ENCODE measurements at regions not wholly inside any gene's neighbourhood (a gene's known extent, or its start where the extent isn't known, plus 50 kb on each side); places are given as distances from the start of the nearest gene placed in this dataset.

GRCh38 chr2:172169611-172170010 lies 66.9 kb upstream of the DLX2 start:
- Histone ChIP-seq H3K27ac (ENCODE audit: low read depth in 2 of 2, low read length in 2 of 2) (no peak overlapping the region), H3K4me3 (ENCODE audit: low read length in 3 of 3) (no peak overlapping the region), H3K9ac (ENCODE audit: low read length in 3 of 3) (peak overlapping the region in 1 of 3 donors; percentile 12), H3K4me1 (ENCODE audit: control insufficient read depth in 2 of 3, insufficient read depth in 2 of 3, low read depth in 1 of 3, low read length in 3 of 3) (peaks cover 0 to 11% (median 7%) of the 10 kb centered on the region in 3 donors), H3K9me3 (ENCODE audit: control insufficient read depth in 2 of 3, insufficient read depth in 1 of 3, low read length in 3 of 3) (no peaks in the 10 kb centered on the region), H3K36me3 (ENCODE audit: control insufficient read depth in 2 of 3, insufficient read depth in 3 of 3, low read length in 3 of 3) (no peaks in the 10 kb centered on the region), H3K27me3 (ENCODE audit: control insufficient read depth, insufficient read depth, low read length) (no peaks in the 10 kb centered on the region)
- intact Hi-C loops (cut with DNase I) = loop anchor here (5.0 kb wide), 1 partner anchor 293 kb away; no protein-coding TSS in a partner anchor
- DNase-seq (no peak), FAIRE-seq (no peak)
- no peak for TF ChIP-seq CTCF (IDR thresholded peaks at IDR 0.05; ENCODE audit: borderline replicate concordance, extremely low read depth, insufficient read depth)

DNA sequence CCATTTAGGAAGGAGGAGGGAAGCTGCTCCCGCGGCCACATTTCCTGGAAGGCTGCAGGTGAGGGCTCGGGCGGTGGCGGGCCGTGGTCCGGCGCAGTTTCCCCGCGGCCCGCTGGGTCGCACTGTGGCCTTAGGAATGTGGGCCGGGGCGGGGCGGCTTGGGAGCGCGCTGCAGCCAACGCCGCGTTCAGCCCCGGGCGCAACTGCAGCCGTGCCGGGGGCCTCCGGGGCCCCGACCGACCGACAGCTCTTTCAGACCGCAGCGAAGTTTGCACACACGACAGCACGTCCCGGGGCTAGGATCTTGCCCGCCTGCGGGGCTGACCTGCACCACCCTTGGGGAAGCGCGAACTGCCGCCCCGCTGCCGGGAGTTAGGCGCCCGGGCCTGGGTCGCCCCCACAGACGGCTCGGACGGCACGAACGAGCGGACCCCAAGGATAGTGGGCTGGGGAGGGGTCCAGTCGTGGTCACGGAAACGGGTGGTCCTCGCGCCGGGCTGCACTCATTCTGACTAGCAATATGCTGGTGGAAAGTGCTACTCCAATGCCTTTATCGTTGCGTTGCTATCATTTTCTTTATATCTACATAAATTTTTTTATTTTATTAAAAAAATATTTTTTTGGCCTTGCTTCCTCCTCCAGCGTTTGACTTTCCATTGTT lies 69.9 kb upstream of the DLX2 start:
- H3K27ac ChIP-seq (ENCODE audit: low read depth in 2 of 2, low read length in 2 of 2) = no peak overlapping the region
- no peaks in the 10 kb centered on the region for H3K27me3 ChIP-seq (ENCODE audit: control insufficient read depth, insufficient read depth, low read length)
- peak overlapping the region in 2 of 3 donors; percentile 9 to 27 for H3K9ac ChIP-seq (ENCODE audit: low read length in 3 of 3)
- no peaks in the 10 kb centered on the region for H3K36me3 ChIP-seq (ENCODE audit: control insufficient read depth in 2 of 3, insufficient read depth in 3 of 3, low read length in 3 of 3)
- H3K4me3 ChIP-seq (ENCODE audit: low read length in 3 of 3) = peak overlapping the region; percentile 50 to 63 (median 58)
- no peaks in the 10 kb centered on the region for H3K9me3 ChIP-seq (ENCODE audit: control insufficient read depth in 2 of 3, insufficient read depth in 1 of 3, low read length in 3 of 3)
- intact Hi-C loops (cut with DNase I) = loop anchor here (5.0 kb wide), 1 partner anchor 290 kb away; no protein-coding TSS in a partner anchor
- DNase-seq (peak; percentile 80 to 90 (median 83)), FAIRE-seq (no peak)
- TF ChIP-seq CTCF (IDR thresholded peaks at IDR 0.05; ENCODE audit: borderline replicate concordance, extremely low read depth, insufficient read depth) = peak; percentile 87
- peaks cover 0 to 11% (median 7%) of the 10 kb centered on the region in 3 donors for H3K4me1 ChIP-seq (ENCODE audit: control insufficient read depth in 2 of 3, insufficient read depth in 2 of 3, low read depth in 1 of 3, low read length in 3 of 3)

DNA sequence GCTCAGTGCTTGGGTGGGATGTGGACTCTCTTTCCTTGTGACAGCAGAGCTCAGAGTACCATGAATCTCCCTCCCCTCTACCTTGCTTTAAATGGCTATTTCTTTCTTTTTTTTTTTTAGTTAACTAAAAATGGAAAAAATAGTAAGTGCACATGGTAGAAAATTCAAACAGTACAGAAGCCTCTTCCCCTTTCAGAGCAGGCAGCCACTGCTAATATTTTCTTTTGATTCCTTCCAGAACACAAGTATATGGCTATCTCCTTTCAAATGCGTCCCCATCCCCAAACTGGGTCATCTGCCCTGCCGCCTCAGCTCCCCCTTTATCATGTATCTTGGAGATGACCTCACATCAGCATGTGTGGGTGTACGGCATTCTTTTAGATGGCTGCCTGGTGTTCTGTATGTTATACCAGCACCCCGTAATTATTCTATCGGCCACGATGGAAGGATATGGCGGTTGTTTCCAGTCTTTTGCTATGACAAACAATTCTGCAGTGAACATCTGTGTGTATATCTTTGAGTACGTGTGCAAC lies 70.5 kb upstream of the DLX2 start:
- intact Hi-C loops (cut with DNase I) = loop anchor here (5.0 kb wide), 1 partner anchor 289 kb away; no protein-coding TSS in a partner anchor
- Histone ChIP-seq H3K9me3 (ENCODE audit: control insufficient read depth in 2 of 3, insufficient read depth in 1 of 3, low read length in 3 of 3) (no peaks in the 10 kb centered on the region), H3K27me3 (ENCODE audit: control insufficient read depth, insufficient read depth, low read length) (no peaks in the 10 kb centered on the region), H3K4me1 (ENCODE audit: control insufficient read depth in 2 of 3, insufficient read depth in 2 of 3, low read depth in 1 of 3, low read length in 3 of 3) (peaks cover 0 to 13% (median 9%) of the 10 kb centered on the region in 3 donors), H3K36me3 (ENCODE audit: control insufficient read depth in 2 of 3, insufficient read depth in 3 of 3, low read length in 3 of 3) (no peaks in the 10 kb centered on the region), H3K9ac (ENCODE audit: low read length in 3 of 3) (no peak overlapping the region), H3K27ac (ENCODE audit: low read depth in 2 of 2, low read length in 2 of 2) (no peak overlapping the region), H3K4me3 (ENCODE audit: low read length in 3 of 3) (no peak overlapping the region)
- peak in 1 of 5 donors; percentile 8 for DNase-seq
- no peak for TF ChIP-seq CTCF (IDR thresholded peaks at IDR 0.05; ENCODE audit: borderline replicate concordance, extremely low read depth, insufficient read depth)
- no peak for FAIRE-seq
